DMS153 treated with DMSO at 0.1 percent for 48 hours (cell line): ENCODE measurements at regions not wholly inside any gene's neighbourhood (a gene's known extent, or its start where the extent isn't known, plus 50 kb on each side); places are given as distances from the start of the nearest gene placed in this dataset.
"Not testable (repeated sequence)": the region's sequence is repeated elsewhere in the genome, so short reads cannot be mapped to it uniquely, and the experiment has no call there.

Experiments
- DNase-seq: peaks from one replicate; lab custom pipeline; 2025; ENCODE audit not compliant: unreplicated experiment; lab: John Stamatoyannopoulos, UW

GRCh38 chr20:48531505-48531904 lies 296.3 kb downstream of the PREX1 start:
- DNase-seq: no peak

- no peak for DNase-seq
Measured at GRCh38 chr20:48530957-48531356, 296.8 kb downstream of the PREX1 start.

GRCh38 chr20:48528346-48528745 lies 299.5 kb downstream of the PREX1 start:
- DNase-seq: no peak

- no peak for DNase-seq
Measured at GRCh38 chr20:48527771-48528170, 300.0 kb downstream of the PREX1 start.

GRCh38 chr20:48526936-48527335 lies 300.9 kb downstream of the PREX1 start:
- no peak for DNase-seq

GRCh38 chr20:48525400-48525799 lies 302.4 kb downstream of the PREX1 start:
- DNase-seq: no peak

- DNase-seq: no peak
Measured at GRCh38 chr20:48524582-48524981, 303.2 kb downstream of the PREX1 start.

- DNase-seq: no peak
Measured at GRCh38 chr20:48523191-48523995, 304.4 kb downstream of the PREX1 start.

GRCh38 chr20:48521121-48521520 lies 306.7 kb downstream of the PREX1 start:
- no peak for DNase-seq

- DNase-seq: not testable (repeated sequence)
Measured at GRCh38 chr20:48516196-48516595, 311.6 kb downstream of the PREX1 start.

- DNase-seq: not testable (repeated sequence)
Measured at GRCh38 chr20:48514577-48514976, 313.2 kb downstream of the PREX1 start.

GRCh38 chr20:48512539-48512938 lies 315.3 kb downstream of the PREX1 start:
- DNase-seq: not testable (repeated sequence)

GRCh38 chr20:48505066-48505465 lies 322.7 kb downstream of the PREX1 start:
- DNase-seq: not testable (repeated sequence)

GRCh38 chr20:48503166-48503815 lies 324.5 kb downstream of the PREX1 start:
- DNase-seq: no peak

- no peak for DNase-seq
Measured at GRCh38 chr20:48502758-48503157, 325.0 kb downstream of the PREX1 start.

- DNase-seq: no peak
Measured at GRCh38 chr20:48502016-48502415, 325.8 kb downstream of the PREX1 start.

- not testable (repeated sequence) for DNase-seq
Measured at GRCh38 chr20:48500900-48501299, 326.9 kb downstream of the PREX1 start.

GRCh38 chr20:48498939-48499338 lies 328.9 kb downstream of the PREX1 start:
- DNase-seq: not testable (repeated sequence)

- not testable (repeated sequence) for DNase-seq
Measured at GRCh38 chr20:48498125-48498524, 329.7 kb downstream of the PREX1 start.

GRCh38 chr20:48493966-48494365 lies 333.8 kb downstream of the PREX1 start:
- no peak for DNase-seq

- not testable (repeated sequence) for DNase-seq
Measured at GRCh38 chr20:48493331-48493730, 334.5 kb downstream of the PREX1 start.

- no peak for DNase-seq
Measured at GRCh38 chr20:48492715-48493070, 335.1 kb downstream of the PREX1 start.
